DND-41 (cell line): ENCODE measurements at regions not wholly inside any gene's neighbourhood (a gene's known extent, or its start where the extent isn't known, plus 50 kb on each side); places are given as distances from the start of the nearest gene placed in this dataset.

ENCODE experiments used
- ATAC-seq: fragments of 200-7000 bp; cut with Tn5 transposase; 3 replicates; pipeline ENCODE4 v1.9.1; 2021; ENCODE audit warnings: low read depth; ENCODE audit not compliant: insufficient read depth
- DNase-seq: peaks from one replicate; pipeline ENCODE4 v3.0.0-alpha.2; 2020
- H2AFZ ChIP-seq: 2 replicates; pipeline ENCODE4 v1.6.0; 2012; ENCODE audit warnings: low read depth, low read length
- H3K27ac ChIP-seq: 2 replicates; pipeline ENCODE4 v1.5.1; 2012; ENCODE audit warnings: low read length, inconsistent platforms
- H3K27me3 ChIP-seq: fragments of 200-600 bp; sonication (generic); 2 replicates; pipeline ENCODE4 v1.6.0; 2012; ENCODE audit warnings: low read length, mild to moderate bottlenecking, inconsistent platforms; ENCODE audit not compliant: insufficient read depth, poor library complexity
- H3K36me3 ChIP-seq: 2 replicates; pipeline ENCODE4 v1.5.1; 2012; ENCODE audit warnings: low read length, inconsistent platforms; ENCODE audit not compliant: insufficient read depth
- H3K4me1 ChIP-seq: 2 replicates; pipeline ENCODE4 v1.5.1; 2012; ENCODE audit warnings: mild to moderate bottlenecking, low read length; ENCODE audit not compliant: insufficient read depth
- H3K4me2 ChIP-seq: 2 replicates; pipeline ENCODE4 v1.6.0; 2012; ENCODE audit warnings: mild to moderate bottlenecking, moderate library complexity, low read length, inconsistent platforms; ENCODE audit not compliant: insufficient read depth
- H3K4me3 ChIP-seq, 2 experiments: fragments of 200-600 bp in 1 of 2; shearing (Covaris generic) in 1 of 2; 2 replicates each; pipeline ENCODE4 v1.5.1; 2012 to 2016; ENCODE audit warnings: inconsistent platforms in 2 of 2, low read length in 2 of 2, mild to moderate bottlenecking in 2 of 2, low read depth in 1 of 2, moderate library complexity in 1 of 2
- H3K79me2 ChIP-seq: 2 replicates; pipeline ENCODE4 v1.6.0; 2012; ENCODE audit warnings: low read length, inconsistent platforms; ENCODE audit not compliant: insufficient read depth
- H3K9ac ChIP-seq: 2 replicates; pipeline ENCODE4 v1.6.0; 2012; ENCODE audit warnings: low read depth, mild to moderate bottlenecking, inconsistent platforms, low read length, moderate library complexity
- H3K9me3 ChIP-seq: 2 replicates; pipeline ENCODE4 v1.5.1; 2012; ENCODE audit warnings: low read length, moderate library complexity, mild to moderate bottlenecking, inconsistent platforms; ENCODE audit not compliant: insufficient read depth, severe bottlenecking
- H4K20me1 ChIP-seq: 2 replicates; pipeline ENCODE4 v1.6.0; 2012; ENCODE audit warnings: low read length; ENCODE audit not compliant: insufficient read depth
- CTCF ChIP-seq: IDR thresholded peaks from 2 replicates; pipeline ENCODE4 v1.5.1; 2012; ENCODE audit warnings: borderline replicate concordance, low read length, moderate library complexity, mild to moderate bottlenecking; ENCODE audit not compliant: poor library complexity, severe bottlenecking; ENCODE audit errors: extremely low read depth
- EZH2 ChIP-seq: IDR thresholded peaks from 3 replicates; pipeline ENCODE4 v1.6.1; 2012; ENCODE audit warnings: borderline replicate concordance, low read depth, mild to moderate bottlenecking, moderate library complexity, low read length, inconsistent platforms; ENCODE audit not compliant: severe bottlenecking

GRCh38 chr2:150008901-150009300 lies 421.3 kb upstream of the MMADHC start:
- H4K20me1 ChIP-seq, result no peaks in the 10 kb centered on the region
- DNase-seq (no peak), ATAC-seq (no peak)
- no peaks in the 10 kb centered on the region for H3K9me3 ChIP-seq
- no peak overlapping the region for H3K27ac ChIP-seq
- no peak overlapping the region for H3K4me3 ChIP-seq
- no peaks in the 10 kb centered on the region for H3K27me3 ChIP-seq
- no peak overlapping the region for H3K4me2 ChIP-seq
- TF ChIP-seq EZH2, result no peak
- no peak overlapping the region for H3K9ac ChIP-seq
- H3K4me1 ChIP-seq, result no peaks in the 10 kb centered on the region
- no peaks in the 10 kb centered on the region for H3K79me2 ChIP-seq
- no peaks in the 10 kb centered on the region for H3K36me3 ChIP-seq
- H2AFZ ChIP-seq, result no peak overlapping the region

GRCh38 chr2:150007815-150008430 lies 420.3 kb upstream of the MMADHC start:
- ATAC-seq, result no peak
- H3K9me3 ChIP-seq, result no peaks in the 10 kb centered on the region

GRCh38 chr2:150006591-150006990 lies 419.0 kb upstream of the MMADHC start:
- Histone ChIP-seq H2AFZ (no peak overlapping the region), H3K27ac (no peak overlapping the region), H3K36me3 (no peaks in the 10 kb centered on the region), H3K9ac (no peak overlapping the region), H3K9me3 (no peaks in the 10 kb centered on the region), H4K20me1 (no peaks in the 10 kb centered on the region), H3K4me3 (no peak overlapping the region), H3K4me1 (no peaks in the 10 kb centered on the region), H3K27me3 (no peaks in the 10 kb centered on the region), H3K4me2 (no peak overlapping the region), H3K79me2 (no peaks in the 10 kb centered on the region)
- ATAC-seq (no peak), DNase-seq (no peak)
- TF ChIP-seq EZH2, result no peak
- TF ChIP-seq CTCF, result no peak

More at GRCh38 chr2:150007815-150008430, 420.3 kb upstream of the MMADHC start:
- Histone ChIP-seq H2AFZ (no peak overlapping the region), H3K36me3 (no peaks in the 10 kb centered on the region), H3K27me3 (no peaks in the 10 kb centered on the region), H4K20me1 (no peaks in the 10 kb centered on the region), H3K4me3 (no peak overlapping the region), H3K27ac (no peak overlapping the region), H3K4me2 (no peak overlapping the region), H3K79me2 (no peaks in the 10 kb centered on the region), H3K4me1 (no peaks in the 10 kb centered on the region), H3K9ac (no peak overlapping the region)
- TF ChIP-seq CTCF (no peak), EZH2 (no peak)
- DNase-seq, result no peak

- Histone ChIP-seq H3K4me1 (no peaks in the 10 kb centered on the region), H3K79me2 (no peaks in the 10 kb centered on the region), H4K20me1 (no peaks in the 10 kb centered on the region), H3K4me2 (no peak overlapping the region), H3K4me3 (no peak overlapping the region), H3K36me3 (no peaks in the 10 kb centered on the region), H2AFZ (no peak overlapping the region), H3K9me3 (no peaks in the 10 kb centered on the region), H3K9ac (no peak overlapping the region), H3K27ac (no peak overlapping the region), H3K27me3 (no peaks in the 10 kb centered on the region)
- DNase-seq (no peak), ATAC-seq (no peak)
- no peak for TF ChIP-seq CTCF
- TF ChIP-seq EZH2, result no peak
Observed at GRCh38 chr2:150003544-150003943, 416.0 kb upstream of the MMADHC start.
